Heart right ventricle (tissue), 16 donors: ENCODE measurements at regions not wholly inside any gene's neighbourhood (a gene's known extent, or its start where the extent isn't known, plus 50 kb on each side); places are given as distances from the start of the nearest gene placed in this dataset.
"Not testable (repeated sequence)": the region's sequence is repeated elsewhere in the genome, so short reads cannot be mapped to it uniquely, and the experiment has no call there.

Experiments used
- ATAC-seq, 8 donors: fragments of 200-7000 bp; cut with Tn5 transposase; one replicate each; pipeline ENCODE4 v1.9.1; 2020; ENCODE audit warnings: mild to moderate bottlenecking in 8 of 8, moderate library complexity in 8 of 8, moderate number of reproducible peaks in 1 of 8
- DNase-seq, 2 donors: peaks; one replicate each; pipeline ENCODE4 v3.0.0-alpha.2; 2020
- H3K27ac ChIP-seq, 10 donors: fragments of 200-600 bp; sonication (generic) in 2 of 10; one replicate each; pipeline versions ENCODE4 v1.5.0 to v1.8.0; 2020 to 2022; ENCODE audit warnings: mild to moderate bottlenecking in 3 of 10
- H3K27me3 ChIP-seq, 7 donors: fragments of 200-600 bp; one replicate each; pipeline ENCODE4 v1.8.0; 2021 to 2022; ENCODE audit warnings: mild to moderate bottlenecking in 2 of 7
- H3K36me3 ChIP-seq, 9 donors: fragments of 200-600 bp; sonication (generic) in 1 of 9; one replicate each; pipeline versions ENCODE4 v1.5.0 to v1.8.0; 2020 to 2022; ENCODE audit warnings: mild to moderate bottlenecking in 2 of 9
- H3K4me1 ChIP-seq, 9 donors: fragments of 200-600 bp; sonication (generic) in 1 of 9; one replicate each; pipeline versions ENCODE4 v1.5.0 to v1.8.0; 2020 to 2022; ENCODE audit warnings: mild to moderate bottlenecking in 4 of 9
- H3K4me3 ChIP-seq, 10 donors: fragments of 200-600 bp; sonication (generic) in 2 of 10; one replicate each; pipeline versions ENCODE4 v1.5.0 to v1.8.0; 2020 to 2022; ENCODE audit warnings: mild to moderate bottlenecking in 7 of 10, moderate library complexity in 2 of 10
- H3K9me3 ChIP-seq, 11 donors: fragments of 200-600 bp in 10 of 11; sonication (generic) in 2 of 11; one replicate each; pipeline versions ENCODE4 v1.5.0 to v1.8.0; 2013 to 2022; ENCODE audit warnings: mild to moderate bottlenecking in 2 of 11, control low read depth in 1 of 11, moderate library complexity in 1 of 11
- CTCF ChIP-seq, 9 donors: fragments of 200-600 bp; sonication (generic) in 2 of 9; IDR thresholded peaks; one replicate each; pipeline versions ENCODE4 v1.5.0 to v1.8.0; 2021 to 2022; ENCODE audit warnings: antibody characterized with exemption in 9 of 9, mild to moderate bottlenecking in 5 of 9, moderate library complexity in 1 of 9
- whole genome bisulfite sequencing, 2 donors: extraction: QIAGEN DNeasy Blood & Tissue Kit; methylation state at CpG; one replicate each; pipeline ENCODE4 v1.1.7; 2013; ENCODE audit warnings: inconsistent platforms in 1 of 2; 5-methylcytosine and 5-hydroxymethylcytosine counted together
- intact Hi-C, 10 donors: fragments of 100-400 bp; cut with DNase I; formaldehyde crosslinking; loops; one replicate each; pipeline versions ENCODE4 v1.11.1 to v1.14.2; 2022
- donor health status: Arrhythmogenic right ventricular cardiomyopathy.
- donor health status: ischemic (EF 13 %, LVEDD 7.1; RV severe dilation, severe dysfunction).
- donor health status: healthy with polysubstance abuse.
- donor health status: DM: no; HTN: yes; CAD: no.
- donor health status: DM: no; HTN: no; CAD: no.
- donor health status: ischemic (EF 25% LVEDD 6.9; RV normal size, moderate dysfunction).
- donor health status: ischemic (EF 25% LVEDD 5.7; RV mildly dilated, moderate dysfunction).
- donor health status: healthy.
- donor health status: DM: yes; HTN: yes; CAD: no.
- donor health status: Ischemic cardiomyopathy.
- donor health status: ischemic (EF 35%, LVEDD 5.7; RV mildly dilated, moderate dysfunction).
- donor health status: nonischemic (EF 11% LVEDD 7.7; RV severe dilation, severe dysfunction).
- donor health status: DM: yes; HTN: yes; CAD: no.
- donor health status: PGD.
- donor health status: ischemic (EF 29% LVEDD 5.4; RV normal size, mild dysfunction).
- donor health status: nonischemic (EF 23%, LVEDD 6.1; RV moderate dilation, normal function).

DNA sequence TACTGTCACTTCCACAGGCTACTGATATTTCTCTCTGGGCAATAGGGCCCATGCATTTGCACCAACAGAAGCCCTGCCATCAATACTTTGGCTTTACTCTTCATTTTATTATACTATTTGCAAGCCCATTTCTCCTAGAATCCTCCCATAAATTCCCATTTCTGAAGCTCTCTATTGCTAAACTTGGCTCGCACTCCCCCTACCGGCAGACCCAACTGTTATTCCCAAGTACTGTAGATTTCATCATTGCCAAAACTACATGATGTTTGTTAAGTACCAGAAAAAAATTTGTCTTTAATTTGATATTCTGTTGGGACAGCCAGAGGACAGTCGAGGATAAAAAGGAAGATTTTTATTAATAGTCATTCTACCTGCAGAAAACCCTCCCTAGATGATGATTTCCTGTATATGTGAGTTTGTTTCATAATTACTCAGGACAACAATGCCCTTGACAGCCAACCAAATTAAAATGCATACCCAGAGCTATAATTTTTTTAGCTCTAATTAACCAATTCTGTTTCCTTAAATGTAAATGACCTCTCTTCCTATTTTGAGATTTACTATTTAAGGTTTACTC, 298.6 kb downstream of the REEP3 start:
- Histone ChIP-seq H3K4me1 (peaks cover 0 to 5% (median 0%) of the 10 kb centered on the region in 9 donors), H3K27ac (no peak overlapping the region), H3K36me3 (no peaks in the 10 kb centered on the region), H3K4me3 (no peak overlapping the region), H3K9me3 (peaks cover 0 to 24% (median 10%) of the 10 kb centered on the region in 11 donors), H3K27me3 (no peaks in the 10 kb centered on the region)
- DNase-seq (peak; percentile 68 to 82), ATAC-seq (peak in 6 of 8 donors; percentile 44 to 71 (median 59))
- TF ChIP-seq CTCF (IDR thresholded peaks at IDR 0.05): peak; percentile 58 to 85 (median 78)
- 4% methylated on average over 3 of the region's 3 CpGs for WGBS, 2 donors
- intact Hi-C loops: loop anchor here in 1 of 10 donors (5.0 kb wide), 1 partner anchor 653 kb away; no protein-coding TSS in a partner anchor

GRCh38 chr10:63822496-63822895, 301.3 kb downstream of the REEP3 start:
- DNase-seq: no peak
- ATAC-seq: no peak
- Histone ChIP-seq H3K9me3 (peaks cover 0 to 19% (median 10%) of the 10 kb centered on the region in 11 donors), H3K27me3 (no peaks in the 10 kb centered on the region), H3K4me3 (no peak overlapping the region), H3K36me3 (no peaks in the 10 kb centered on the region), H3K27ac (no peak overlapping the region), H3K4me1 (peaks cover 0 to 5% (median 0%) of the 10 kb centered on the region in 9 donors)
- TF ChIP-seq CTCF (IDR thresholded peaks at IDR 0.05): no peak
- intact Hi-C loops: loop anchor here in 1 of 10 donors (5.0 kb wide), 1 partner anchor 655 kb away; no protein-coding TSS in a partner anchor
- 59 to 74% methylated on average over 5 of the region's 5 CpGs for WGBS, 2 donors

GRCh38 chr10:63825111-63825510, 303.9 kb downstream of the REEP3 start:
- intact Hi-C loops: no loop called here
- no peak for TF ChIP-seq CTCF (IDR thresholded peaks at IDR 0.05)

GRCh38 chr10:63825766-63826165, 304.6 kb downstream of the REEP3 start:
- intact Hi-C loops: no loop called here
- Histone ChIP-seq H3K27ac (no peak overlapping the region), H3K27me3 (peaks cover 0 to 8% (median 0%) of the 10 kb centered on the region in 7 donors), H3K4me3 (no peak overlapping the region), H3K4me1 (no peaks in the 10 kb centered on the region), H3K9me3 (peaks cover 0 to 19% (median 10%) of the 10 kb centered on the region in 11 donors), H3K36me3 (no peaks in the 10 kb centered on the region)
- TF ChIP-seq CTCF (IDR thresholded peaks at IDR 0.05): no peak
- DNase-seq (no peak), ATAC-seq (no peak)
- 90 to 91% methylated on average over 5 of the region's 5 CpGs for WGBS, 2 donors

More at GRCh38 chr10:63825111-63825510, 303.9 kb downstream of the REEP3 start:
- Histone ChIP-seq H3K27me3 (peaks cover 0 to 8% (median 0%) of the 10 kb centered on the region in 7 donors), H3K36me3 (no peaks in the 10 kb centered on the region), H3K4me3 (no peak overlapping the region), H3K27ac (no peak overlapping the region), H3K9me3 (peaks cover 0 to 19% (median 10%) of the 10 kb centered on the region in 11 donors), H3K4me1 (no peaks in the 10 kb centered on the region)
- ATAC-seq: no peak
- no peak for DNase-seq

- H3K9me3 ChIP-seq: peaks cover 0 to 19% (median 10%) of the 10 kb centered on the region in 11 donors
- H3K4me1 ChIP-seq, intact Hi-C loops, DNase-seq, H3K36me3 ChIP-seq, H3K27me3 ChIP-seq, H3K27ac ChIP-seq, ATAC-seq, H3K4me3 ChIP-seq: not testable (repeated sequence)
- 54 to 69% methylated on average over 3 of the region's 3 CpGs for WGBS, 2 donors
Measured at GRCh38 chr10:63827018-63827417, 305.8 kb downstream of the REEP3 start.
